GM20000 (cell line): ENCODE measurements at regions not wholly inside any gene's neighbourhood (a gene's known extent, or its start where the extent isn't known, plus 50 kb on each side); places are given as distances from the start of the nearest gene placed in this dataset.

Source experiments
- DNase-seq: peaks from one replicate; pipeline ENCODE4 v3.0.0; 2012; ENCODE audit warnings: low spot score
- TF ChIP-seq, protein P1 (sequence below): IDR thresholded peaks from 2 replicates; pipeline ENCODE4 v1.5.1; 2012; ENCODE audit warnings: mild to moderate bottlenecking, control low read depth; ENCODE audit errors: extremely low read depth, missing control alignments

DNA sequence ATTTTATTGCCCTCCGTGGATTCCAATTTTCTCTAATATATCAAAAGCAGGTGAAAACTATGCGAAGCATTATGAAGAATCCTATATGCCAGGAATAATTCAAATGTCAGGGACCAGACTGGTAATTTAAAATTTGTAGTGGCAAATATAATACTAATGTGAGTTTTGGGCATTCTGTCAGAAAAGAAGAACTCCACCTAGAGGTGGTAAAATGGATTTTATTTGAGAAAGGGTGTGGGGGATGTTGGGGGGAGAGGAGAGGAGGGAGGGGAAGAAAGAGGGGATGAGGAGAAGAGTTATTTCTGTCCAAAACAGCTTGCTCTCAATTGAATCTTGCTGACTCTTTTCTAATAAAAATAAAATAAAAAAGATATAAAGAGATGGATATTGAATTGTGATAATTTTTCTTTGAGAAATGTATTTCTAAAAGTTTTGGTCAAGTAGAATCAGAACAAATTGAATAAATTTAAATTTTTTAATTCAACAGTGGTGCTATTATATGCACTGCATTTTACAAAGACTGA, 929.3 kb upstream of the SLITRK5 start:
- TF ChIP-seq, protein P1, sequence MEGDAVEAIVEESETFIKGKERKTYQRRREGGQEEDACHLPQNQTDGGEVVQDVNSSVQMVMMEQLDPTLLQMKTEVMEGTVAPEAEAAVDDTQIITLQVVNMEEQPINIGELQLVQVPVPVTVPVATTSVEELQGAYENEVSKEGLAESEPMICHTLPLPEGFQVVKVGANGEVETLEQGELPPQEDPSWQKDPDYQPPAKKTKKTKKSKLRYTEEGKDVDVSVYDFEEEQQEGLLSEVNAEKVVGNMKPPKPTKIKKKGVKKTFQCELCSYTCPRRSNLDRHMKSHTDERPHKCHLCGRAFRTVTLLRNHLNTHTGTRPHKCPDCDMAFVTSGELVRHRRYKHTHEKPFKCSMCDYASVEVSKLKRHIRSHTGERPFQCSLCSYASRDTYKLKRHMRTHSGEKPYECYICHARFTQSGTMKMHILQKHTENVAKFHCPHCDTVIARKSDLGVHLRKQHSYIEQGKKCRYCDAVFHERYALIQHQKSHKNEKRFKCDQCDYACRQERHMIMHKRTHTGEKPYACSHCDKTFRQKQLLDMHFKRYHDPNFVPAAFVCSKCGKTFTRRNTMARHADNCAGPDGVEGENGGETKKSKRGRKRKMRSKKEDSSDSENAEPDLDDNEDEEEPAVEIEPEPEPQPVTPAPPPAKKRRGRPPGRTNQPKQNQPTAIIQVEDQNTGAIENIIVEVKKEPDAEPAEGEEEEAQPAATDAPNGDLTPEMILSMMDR: no peak
- no peak for DNase-seq

DNA sequence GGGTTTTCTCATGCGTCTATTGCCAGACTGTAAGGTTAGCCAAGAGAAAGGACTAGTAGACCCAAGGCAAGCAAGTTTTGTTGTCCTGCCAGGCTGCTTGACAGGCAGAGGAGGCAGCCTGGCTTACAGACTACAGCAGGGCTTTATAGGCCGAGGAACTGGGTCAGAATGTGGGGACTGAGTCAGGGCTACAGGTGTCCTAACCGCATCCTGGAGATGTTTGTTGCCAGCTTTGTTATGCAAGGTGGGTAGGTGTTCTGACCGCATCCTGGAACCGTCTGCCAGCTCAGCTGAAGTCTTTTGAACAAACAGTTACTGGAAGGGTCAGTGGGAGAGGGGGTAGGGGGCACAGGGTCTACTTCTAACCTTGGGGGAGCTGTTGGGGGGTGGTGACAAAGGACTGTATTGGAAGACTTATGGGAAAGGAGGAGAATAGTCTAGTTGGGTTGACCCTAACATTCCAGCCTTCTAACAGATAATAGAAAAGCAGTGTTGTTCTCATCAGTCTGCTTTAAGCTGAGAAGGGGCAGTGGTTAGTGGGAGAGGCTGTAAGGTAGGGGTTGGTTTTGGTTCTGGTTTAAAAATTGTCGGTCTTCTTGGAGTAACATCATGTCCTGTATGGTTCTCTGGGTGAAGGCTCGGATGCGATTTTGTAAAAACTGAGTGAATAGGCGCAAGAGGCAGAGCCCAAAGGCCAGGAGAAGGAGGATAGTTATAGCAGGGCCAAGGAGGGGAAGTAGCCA, 913.8 kb upstream of the SLITRK5 start:
- TF ChIP-seq, protein P1: no peak
- no peak for DNase-seq

GRCh38 chr13:86758116-86758515, 913.1 kb upstream of the SLITRK5 start:
- TF ChIP-seq, protein P1: no peak
- DNase-seq: no peak

DNA sequence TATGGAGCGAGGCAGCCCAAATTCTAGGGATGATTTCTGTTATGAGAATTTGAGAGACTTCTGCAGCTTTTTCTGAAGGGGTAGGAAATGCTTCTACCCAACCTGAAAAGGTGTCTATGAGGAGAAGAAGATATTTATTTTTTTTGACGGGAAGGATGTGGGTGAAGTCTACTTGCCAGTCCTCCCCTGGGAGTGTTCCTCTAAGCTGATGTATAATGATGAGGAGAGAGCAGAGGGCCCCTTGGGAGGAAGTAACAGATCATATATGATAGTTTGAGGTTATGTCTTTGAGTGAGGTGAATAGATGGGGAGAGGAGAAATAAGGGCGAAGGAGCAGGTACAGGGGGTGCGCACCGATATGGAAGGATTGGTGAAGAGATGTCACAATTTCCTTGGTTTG, 910.6 kb upstream of the SLITRK5 start:
- no peak for DNase-seq

DNA sequence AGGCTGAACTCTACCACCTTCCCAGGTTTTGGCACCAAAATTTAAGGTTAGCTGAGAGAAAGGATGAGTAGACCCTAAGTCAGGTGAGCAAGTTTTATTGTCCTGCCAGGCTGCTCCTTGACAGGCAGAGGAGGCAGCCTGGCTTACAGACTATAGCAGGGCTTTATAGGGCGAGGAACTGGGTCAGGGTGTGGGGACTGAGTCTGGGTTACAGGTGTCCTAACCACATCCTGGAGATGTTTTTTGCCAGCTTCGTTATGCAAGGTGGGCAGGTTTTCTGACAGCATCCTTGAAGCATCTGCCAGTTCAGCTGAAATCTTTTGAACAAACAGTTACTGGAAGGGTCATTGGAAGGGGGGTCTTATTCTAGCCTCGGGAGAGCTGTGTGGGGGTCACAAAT, 905.7 kb upstream of the SLITRK5 start:
- no peak for DNase-seq
- TF ChIP-seq, protein P1: no peak

More for the DNA sequence above, 910.6 kb upstream of the SLITRK5 start:
- TF ChIP-seq, protein P1: no peak

- no peak for DNase-seq
- TF ChIP-seq, protein P1: no peak
These were observed 882.6 kb upstream of the SLITRK5 start for GRCh38 chr13:86788616-86789015.

DNA sequence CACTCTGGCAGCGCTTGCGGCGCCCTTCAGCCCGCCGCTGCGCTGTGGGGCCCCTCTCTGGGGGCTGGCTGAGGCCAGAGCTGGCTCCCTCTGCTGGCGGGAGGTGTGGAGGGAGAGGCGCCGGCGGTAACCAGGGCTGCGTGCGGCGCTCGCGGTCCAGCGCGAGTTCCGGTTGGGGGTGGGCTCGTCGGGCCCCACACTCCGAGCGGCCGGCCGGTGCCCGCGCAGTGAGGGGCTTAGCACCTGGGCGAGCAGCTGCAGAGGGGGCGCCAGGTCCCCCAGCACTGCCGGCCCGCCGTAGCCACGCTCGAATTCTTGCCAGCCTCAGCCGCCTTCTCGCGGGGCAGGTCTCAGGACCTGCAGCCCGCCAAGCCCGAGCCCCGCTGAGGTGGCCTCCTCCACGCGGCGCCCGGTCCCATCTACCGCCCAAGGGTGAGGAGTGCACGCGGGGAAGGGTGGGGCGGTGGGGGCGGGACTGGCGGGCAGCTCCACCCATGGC, 879.0 kb upstream of the SLITRK5 start:
- TF ChIP-seq, protein P1: no peak
- DNase-seq: no peak
